ENCODE measurements at regions not wholly inside any gene's neighbourhood (a gene's known extent, or its start where the extent isn't known, plus 50 kb on each side); places are given as distances from the start of the nearest gene placed in this dataset.
A peak's percentile ranks its signal among the peaks of the same experiment; 100 is the strongest.

- DNase-seq (ENCODE audit: low spot score): no peak
Measured at GRCh38 chr2:4862031-4862430, 830.2 kb upstream of the SOX11 start.

- no peak for DNase-seq (ENCODE audit: low spot score)
Measured at GRCh38 chr2:4866198-4866597, 826.0 kb upstream of the SOX11 start.

GRCh38 chr2:4868466-4868865 lies 823.7 kb upstream of the SOX11 start:
- DNase-seq (ENCODE audit: low spot score): no peak

GRCh38 chr2:4869154-4869553 lies 823.0 kb upstream of the SOX11 start:
- DNase-seq (ENCODE audit: low spot score): no peak

GRCh38 chr2:4873364-4873763 lies 818.8 kb upstream of the SOX11 start:
- DNase-seq (ENCODE audit: low spot score): no peak

- DNase-seq (ENCODE audit: low spot score): no peak
Measured at GRCh38 chr2:4873876-4874593, 818.1 kb upstream of the SOX11 start.

GRCh38 chr2:4882421-4882820 lies 809.8 kb upstream of the SOX11 start:
- no peak for DNase-seq (ENCODE audit: low spot score)

GRCh38 chr2:4882941-4883340 lies 809.2 kb upstream of the SOX11 start:
- no peak for DNase-seq (ENCODE audit: low spot score)

GRCh38 chr2:4883375-4883774 lies 808.8 kb upstream of the SOX11 start:
- DNase-seq (ENCODE audit: low spot score): no peak

- no peak for DNase-seq (ENCODE audit: low spot score)
Measured at GRCh38 chr2:4884117-4884571, 808.0 kb upstream of the SOX11 start.

GRCh38 chr2:4891394-4891793 lies 800.8 kb upstream of the SOX11 start:
- no peak for DNase-seq (ENCODE audit: low spot score)

GRCh38 chr2:4895371-4895770 lies 796.8 kb upstream of the SOX11 start:
- no peak for DNase-seq (ENCODE audit: low spot score)

GRCh38 chr2:4898706-4899105 lies 793.5 kb upstream of the SOX11 start:
- DNase-seq (ENCODE audit: low spot score): no peak

GRCh38 chr2:4900242-4900641 lies 791.9 kb upstream of the SOX11 start:
- no peak for DNase-seq (ENCODE audit: low spot score)

- no peak for DNase-seq (ENCODE audit: low spot score)
Measured at GRCh38 chr2:4900861-4901770, 791.1 kb upstream of the SOX11 start.

GRCh38 chr2:4903656-4904348 lies 788.4 kb upstream of the SOX11 start:
- DNase-seq (ENCODE audit: low spot score): peak; percentile 57

GRCh38 chr2:4908461-4908860 lies 783.7 kb upstream of the SOX11 start:
- no peak for DNase-seq (ENCODE audit: low spot score)

- no peak for DNase-seq (ENCODE audit: low spot score)
Measured at GRCh38 chr2:4909346-4910009, 782.7 kb upstream of the SOX11 start.

- DNase-seq (ENCODE audit: low spot score): no peak
Measured at GRCh38 chr2:4914036-4914435, 778.1 kb upstream of the SOX11 start.

GRCh38 chr2:4914551-4914950 lies 777.6 kb upstream of the SOX11 start:
- DNase-seq (ENCODE audit: low spot score): no peak

- DNase-seq (ENCODE audit: low spot score): no peak
Measured at GRCh38 chr2:4915357-4915756, 776.8 kb upstream of the SOX11 start.

GRCh38 chr2:4916094-4916493 lies 776.1 kb upstream of the SOX11 start:
- no peak for DNase-seq (ENCODE audit: low spot score)

Data from pons (tissue), 1 donor.